GM15510 (cell line): ENCODE measurements at regions not wholly inside any gene's neighbourhood (a gene's known extent, or its start where the extent isn't known, plus 50 kb on each side); places are given as distances from the start of the nearest gene placed in this dataset.

Experiments
- POLR2A ChIP-seq: IDR thresholded peaks from 3 replicates; pipeline ENCODE4 v1.6.1; 2011; ENCODE audit warnings: borderline replicate concordance; ENCODE audit not compliant: insufficient read length; ENCODE audit errors: extremely low read depth

GRCh38 chr7:25600262-25600920 is 372.1 kb upstream of the NPVF start:
- TF ChIP-seq POLR2A, result no peak

GRCh38 chr7:25611196-25611595 is 382.9 kb upstream of the NPVF start:
- TF ChIP-seq POLR2A, result no peak

GRCh38 chr7:25613912-25614311 is 385.6 kb upstream of the NPVF start:
- TF ChIP-seq POLR2A, result no peak

- TF ChIP-seq POLR2A, result no peak
Measured at GRCh38 chr7:25614415-25614814, 386.1 kb upstream of the NPVF start.

GRCh38 chr7:25615003-25615402 is 386.7 kb upstream of the NPVF start:
- no peak for TF ChIP-seq POLR2A

- TF ChIP-seq POLR2A, result no peak
Measured at GRCh38 chr7:25615593-25615992, 387.3 kb upstream of the NPVF start.

GRCh38 chr7:25617214-25617613 is 388.9 kb upstream of the NPVF start:
- no peak for TF ChIP-seq POLR2A

- no peak for TF ChIP-seq POLR2A
Measured at GRCh38 chr7:25617673-25618072, 389.4 kb upstream of the NPVF start.

GRCh38 chr7:25619381-25619780 is 391.1 kb upstream of the NPVF start:
- no peak for TF ChIP-seq POLR2A

GRCh38 chr7:25619963-25620799 is 391.9 kb upstream of the NPVF start:
- no peak for TF ChIP-seq POLR2A

GRCh38 chr7:25621993-25622392 is 393.7 kb upstream of the NPVF start:
- no peak for TF ChIP-seq POLR2A

- no peak for TF ChIP-seq POLR2A
Measured at GRCh38 chr7:25622695-25623094, 394.4 kb upstream of the NPVF start.

GRCh38 chr7:25624051-25624450 is 395.8 kb upstream of the NPVF start:
- no peak for TF ChIP-seq POLR2A

- TF ChIP-seq POLR2A, result no peak
Measured at GRCh38 chr7:25624833-25625232, 396.5 kb upstream of the NPVF start.

- TF ChIP-seq POLR2A, result no peak
Measured at GRCh38 chr7:25625306-25625992, 397.2 kb upstream of the NPVF start.
